Keratinocyte (primary cell): ENCODE measurements at regions not wholly inside any gene's neighbourhood (a gene's known extent, or its start where the extent isn't known, plus 50 kb on each side); places are given as distances from the start of the nearest gene placed in this dataset.

Experiments
- DNase-seq: peaks from one replicate; pipeline ENCODE4 v3.0.0-alpha.2; 2011; ENCODE audit warnings: low read depth, missing footprints, low spot score
- FAIRE-seq: peaks from 2 replicates; lab custom pipeline; 2011; peaks lifted over from hg19 to GRCh38; lab: Jason Lieb, UNC
- H2AFZ ChIP-seq: 2 replicates; pipeline ENCODE4 v1.6.0; 2012; ENCODE audit warnings: low read length, control low read depth, inconsistent platforms; ENCODE audit not compliant: control insufficient read depth
- H3K27ac ChIP-seq: 2 replicates; pipeline ENCODE4 v1.5.1; 2011; ENCODE audit warnings: low read length; ENCODE audit not compliant: control insufficient read depth, insufficient read depth
- H3K27me3 ChIP-seq: 3 replicates; pipeline ENCODE4 v1.6.0; 2011; ENCODE audit warnings: low read length; ENCODE audit not compliant: control insufficient read depth, insufficient read depth; ENCODE audit errors: extremely low read depth
- H3K36me3 ChIP-seq, 2 experiments: 2 replicates in 1 of 2; 3 replicates in 1 of 2; pipeline ENCODE4 v1.5.1; 2011; ENCODE audit warnings: low read length in 2 of 2, mild to moderate bottlenecking in 1 of 2; ENCODE audit not compliant: control insufficient read depth in 2 of 2, insufficient read depth in 2 of 2; ENCODE audit errors: extremely low read depth in 1 of 2
- H3K4me1 ChIP-seq: 3 replicates; pipeline ENCODE4 v1.5.1; 2011; ENCODE audit warnings: low read length; ENCODE audit not compliant: control insufficient read depth, insufficient read depth; ENCODE audit errors: extremely low read depth
- H3K4me2 ChIP-seq: 3 replicates; pipeline ENCODE4 v1.6.0; 2011; ENCODE audit warnings: low read depth, low read length; ENCODE audit not compliant: control insufficient read depth, insufficient read depth; ENCODE audit errors: extremely low read depth
- H3K4me3 ChIP-seq, 3 experiments: fragments of 200-600 bp in 1 of 3; sonication (generic) in 1 of 3; 2 replicates in 2 of 3; 3 replicates in 1 of 3; pipeline ENCODE4 v1.5.1; 2011 to 2016; ENCODE audit warnings: low read length in 3 of 3, mild to moderate bottlenecking in 3 of 3, control low read depth in 2 of 3, inconsistent platforms in 1 of 3, low read depth in 1 of 3, mixed read lengths in 1 of 3, mixed run types in 1 of 3, moderate library complexity in 1 of 3; ENCODE audit not compliant: control insufficient read depth in 2 of 3, insufficient read depth in 2 of 3; ENCODE audit errors: extremely low read depth in 1 of 3
- H3K79me2 ChIP-seq: 2 replicates; pipeline ENCODE4 v1.6.0; 2012; ENCODE audit warnings: low read length; ENCODE audit not compliant: control insufficient read depth, insufficient read depth
- H3K9ac ChIP-seq: 3 replicates; pipeline ENCODE4 v1.6.0; 2011; ENCODE audit warnings: low read length; ENCODE audit not compliant: control insufficient read depth, insufficient read depth; ENCODE audit errors: extremely low read depth
- H3K9me1 ChIP-seq: 3 replicates; pipeline ENCODE4 v1.6.0; 2011; ENCODE audit warnings: low read length; ENCODE audit not compliant: control insufficient read depth, insufficient read depth; ENCODE audit errors: extremely low read depth
- H3K9me3 ChIP-seq: 2 replicates; pipeline ENCODE4 v1.5.1; 2012; ENCODE audit warnings: low read depth, low read length; ENCODE audit not compliant: control insufficient read depth
- H4K20me1 ChIP-seq: 3 replicates; pipeline ENCODE4 v1.6.0; 2011; ENCODE audit warnings: low read length; ENCODE audit not compliant: control insufficient read depth, insufficient read depth; ENCODE audit errors: extremely low read depth
- CTCF ChIP-seq, 3 experiments: IDR thresholded peaks in 1 of 3; conservative IDR thresholded peaks in 1 of 3; optimal IDR thresholded peaks in 1 of 3; 2 replicates in 2 of 3; 3 replicates in 1 of 3; pipeline versions ENCODE3 to v1.5.1; 2011; ENCODE audit warnings: low read length in 3 of 3, mild to moderate bottlenecking in 3 of 3, moderate library complexity in 2 of 3, control low read depth in 1 of 3, inconsistent platforms in 1 of 3; ENCODE audit not compliant: insufficient read depth in 2 of 3; ENCODE audit errors: extremely low read depth in 1 of 3
- EZH2 ChIP-seq: IDR thresholded peaks from one replicate; pipeline ENCODE4 v1.6.1; 2012; ENCODE audit warnings: inconsistent platforms, mild to moderate bottlenecking, low read length, moderate library complexity
- dilution Hi-C: fragments of 300-500 bp; cut with MboI; formaldehyde crosslinking; loops from one replicate; pipeline ENCODE4 v1.7.0; 2020; ENCODE audit warnings: low sequenced_read_pairs; ENCODE audit not compliant: extremely low pct_ligation_motif_present

GRCh38 chr2:238613610-238614009, 186.9 kb downstream of the ASB1 start:
- Histone ChIP-seq H2AFZ (no peak overlapping the region), H3K27ac (no peak overlapping the region), H3K4me3 (no peak overlapping the region), H3K4me2 (no peak overlapping the region), H3K79me2 (no peaks in the 10 kb centered on the region), H3K9ac (no peak overlapping the region), H3K9me1 (no peaks in the 10 kb centered on the region), H3K9me3 (no peaks in the 10 kb centered on the region), H3K36me3 (no peaks in the 10 kb centered on the region), H4K20me1 (no peaks in the 10 kb centered on the region), H3K4me1 (no peaks in the 10 kb centered on the region), H3K27me3 (no peaks in the 10 kb centered on the region)
- dilution Hi-C loops = no loop called here
- FAIRE-seq = no peak
- TF ChIP-seq EZH2 (no peak), CTCF (optimal IDR thresholded peaks at IDR 0.05 in 1 of 3, IDR thresholded peaks at IDR 0.05 in 1 of 3, conservative IDR thresholded peaks at IDR 0.05 in 1 of 3; ENCODE audit: extremely low read depth in 1 of 3, insufficient read depth in 2 of 3, low read length in 3 of 3) (no peak)
- DNase-seq = no peak

GRCh38 chr2:238614376-238614775, 187.6 kb downstream of the ASB1 start:
- H3K4me3 ChIP-seq = no peak overlapping the region
- DNase-seq (no peak), FAIRE-seq (no peak)
- no peak overlapping the region for H3K9ac ChIP-seq
- H3K4me2 ChIP-seq = no peak overlapping the region
- H2AFZ ChIP-seq = no peak overlapping the region
- H4K20me1 ChIP-seq = no peaks in the 10 kb centered on the region
- no peaks in the 10 kb centered on the region for H3K9me3 ChIP-seq
- no peaks in the 10 kb centered on the region for H3K79me2 ChIP-seq
- no peaks in the 10 kb centered on the region for H3K36me3 ChIP-seq
- no peaks in the 10 kb centered on the region for H3K4me1 ChIP-seq
- dilution Hi-C loops = no loop called here
- no peak overlapping the region for H3K27ac ChIP-seq
- H3K9me1 ChIP-seq = no peaks in the 10 kb centered on the region
- H3K27me3 ChIP-seq = no peaks in the 10 kb centered on the region
- TF ChIP-seq CTCF (optimal IDR thresholded peaks at IDR 0.05 in 1 of 3, IDR thresholded peaks at IDR 0.05 in 1 of 3, conservative IDR thresholded peaks at IDR 0.05 in 1 of 3; ENCODE audit: extremely low read depth in 1 of 3, insufficient read depth in 2 of 3, low read length in 3 of 3) = no peak
- no peak for TF ChIP-seq EZH2
